CD4-positive, alpha-beta T cell (primary cell): ENCODE measurements at regions not wholly inside any gene's neighbourhood (a gene's known extent, or its start where the extent isn't known, plus 50 kb on each side); places are given as distances from the start of the nearest gene placed in this dataset.

Experiments
- ATAC-seq: fragments of 200-7000 bp; cut with Tn5 transposase; one replicate; pipeline ENCODE4 v1.10.0; 2022; ENCODE audit warnings: mild to moderate bottlenecking; ENCODE audit not compliant: poor library complexity
- CTCF ChIA-PET: fragments of 350-600 bp; sonication (Branson Sonifier 250); formaldehyde crosslinking; loops from one replicate; lab custom pipeline; 2021; ENCODE audit warnings: antibody characterized with exemption, inconsistent platforms; lab: Charles Lee
- POLR2A ChIA-PET: fragments of 350-600 bp; sonication (Branson Sonifier 250); formaldehyde crosslinking; loops from one replicate; lab custom pipeline; 2021; ENCODE audit warnings: antibody characterized with exemption, inconsistent platforms; lab: Charles Lee
- DNase-seq, 14 experiments: peaks; one replicate each; pipeline ENCODE4 v3.0.0-alpha.2; 2013 to 2020; ENCODE audit warnings: mixed read lengths in 2 of 14
- H3K27ac ChIP-seq, 2 donors: one replicate each; pipeline versions ENCODE4 v1.5.1 to v1.7.0; 2013; ENCODE audit warnings: low read length in 2 of 2, low read depth in 1 of 2, mild to moderate bottlenecking in 1 of 2
- H3K27me3 ChIP-seq, 2 experiments: 1 replicate in 1 of 2; 2 replicates in 1 of 2; pipeline versions ENCODE4 v1.6.1 to v1.7.0; 2013; ENCODE audit warnings: low read length in 2 of 2, control low read depth in 1 of 2, mild to moderate bottlenecking in 1 of 2, moderate library complexity in 1 of 2; ENCODE audit not compliant: insufficient read depth in 2 of 2, control insufficient read depth in 1 of 2
- H3K36me3 ChIP-seq: one replicate; pipeline ENCODE4 v1.6.1; 2013; ENCODE audit warnings: low read length, control low read depth; ENCODE audit not compliant: insufficient read depth
- H3K4me1 ChIP-seq: one replicate; pipeline ENCODE4 v1.6.1; 2013; ENCODE audit warnings: low read length, control low read depth; ENCODE audit not compliant: insufficient read depth
- H3K4me3 ChIP-seq: one replicate; pipeline ENCODE4 v1.5.1; 2013; ENCODE audit warnings: mild to moderate bottlenecking, low read length, moderate library complexity
- H3K9me3 ChIP-seq, 2 experiments: 1 replicate in 1 of 2; 2 replicates in 1 of 2; pipeline versions ENCODE4 v1.6.1 to v1.7.0; 2013; ENCODE audit warnings: low read length in 2 of 2, mild to moderate bottlenecking in 2 of 2, control low read depth in 1 of 2, moderate library complexity in 1 of 2; ENCODE audit not compliant: control insufficient read depth in 1 of 2, insufficient read depth in 1 of 2
- H3K27ac Mint-ChIP-seq: one replicate; pipeline ENCODE4 v1.8.0; 2020; ENCODE audit warnings: mixed read lengths
- H3K27me3 Mint-ChIP-seq: one replicate; pipeline ENCODE4 v1.8.0; 2021; ENCODE audit warnings: mixed read lengths
- H3K36me3 Mint-ChIP-seq: one replicate; pipeline ENCODE4 v1.8.0; 2021; ENCODE audit warnings: low read depth, mixed read lengths
- H3K4me1 Mint-ChIP-seq: one replicate; pipeline ENCODE4 v1.8.0; 2021; ENCODE audit warnings: low read depth, mixed read lengths
- H3K4me3 Mint-ChIP-seq: one replicate; pipeline ENCODE4 v1.8.0; 2020; ENCODE audit warnings: mild to moderate bottlenecking, mixed read lengths
- H3K9me3 Mint-ChIP-seq: one replicate; pipeline ENCODE4 v1.8.0; 2020; ENCODE audit warnings: mixed read lengths
- CTCF ChIP-seq: fragments of 200-600 bp; IDR thresholded peaks from one replicate; pipeline ENCODE4 v1.8.0; 2022; ENCODE audit warnings: antibody characterized with exemption, mild to moderate bottlenecking
- intact Hi-C, 2 experiments: fragments of 100-400 bp; cut with DNase I in 1 of 2; cut with micrococcal nuclease in 1 of 2; formaldehyde crosslinking; loops; one replicate each; pipeline versions ENCODE4 v1.15.1 to v1.9.0; 2023 to 2025; cut with DNase I, micrococcal nuclease

DNA sequence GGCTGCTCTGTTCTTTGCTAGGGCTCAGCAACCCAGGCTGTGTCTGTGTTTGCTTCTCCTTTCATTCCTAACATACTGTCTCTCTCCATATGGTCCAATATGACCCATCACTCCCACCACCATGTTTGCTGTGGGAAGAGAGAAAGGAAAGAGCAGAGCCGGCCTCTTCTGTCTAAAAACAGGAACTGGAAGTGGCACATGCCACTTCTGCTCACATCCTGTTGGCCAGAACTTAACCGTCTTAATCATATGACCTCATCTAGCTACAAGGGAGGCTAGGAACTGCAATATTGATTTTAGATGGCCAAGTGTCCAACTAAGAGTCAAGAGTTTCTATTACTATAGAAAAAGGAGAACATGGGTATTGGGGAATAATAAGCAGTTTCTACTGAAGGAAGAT, 212.5 kb upstream of the CHD6 start:
- Mint-ChIP-seq H3K4me1 (no peaks in the 10 kb centered on the region), H3K9me3 (no peaks in the 10 kb centered on the region), H3K36me3 (no peaks in the 10 kb centered on the region), H3K27me3 (peaks cover 44% of the 10 kb centered on the region), H3K27ac (no peak overlapping the region), H3K4me3 (no peak overlapping the region)
- ChIA-PET CTCF (no interaction called here), POLR2A (no interaction called here)
- H3K27ac ChIP-seq = no peak overlapping the region
- intact Hi-C loops = no loop called here
- ATAC-seq = no peak
- no peak overlapping the region for H3K4me3 ChIP-seq
- peaks cover 2 to 8% of the 10 kb centered on the region in 2 experiments for H3K27me3 ChIP-seq
- no peaks in the 10 kb centered on the region for H3K36me3 ChIP-seq
- no peaks in the 10 kb centered on the region for H3K4me1 ChIP-seq
- no peak for TF ChIP-seq CTCF
- no peak for DNase-seq
- H3K9me3 ChIP-seq = peaks cover 0 to 6% of the 10 kb centered on the region in 2 experiments

GRCh38 chr20:41819436-41819835, 201.3 kb upstream of the CHD6 start:
- no peak for ATAC-seq
- intact Hi-C loops = no loop called here

DNA sequence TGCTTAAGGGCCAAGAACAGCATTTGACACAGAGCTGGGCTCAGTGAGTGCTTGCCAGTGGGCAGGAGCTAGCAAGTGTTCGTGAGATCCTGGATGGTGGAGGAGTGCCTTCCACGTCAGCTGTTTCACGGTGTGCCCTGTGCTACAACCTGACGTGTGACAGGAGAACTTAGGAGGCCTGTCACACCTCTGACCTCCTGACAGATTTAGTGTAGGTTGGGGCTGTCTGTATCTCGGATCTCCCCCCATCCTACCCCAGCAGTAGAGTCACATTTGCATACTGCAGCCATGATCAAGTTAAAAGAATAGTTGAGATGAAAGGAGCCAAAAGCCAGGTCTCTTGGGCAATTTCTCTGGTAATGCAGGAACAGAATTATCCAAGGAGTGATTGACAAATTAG, 200.8 kb upstream of the CHD6 start:
- no peak overlapping the region for H3K4me3 Mint-ChIP-seq
- Histone ChIP-seq H3K27ac (no peak overlapping the region), H3K27me3 (no peaks in the 10 kb centered on the region), H3K4me1 (no peaks in the 10 kb centered on the region), H3K36me3 (no peaks in the 10 kb centered on the region), H3K9me3 (no peaks in the 10 kb centered on the region), H3K4me3 (no peak overlapping the region)
- H3K9me3 Mint-ChIP-seq = peaks cover 3% of the 10 kb centered on the region
- CTCF ChIA-PET = no interaction called here
- ATAC-seq = no peak
- no peak for DNase-seq
- no peak for TF ChIP-seq CTCF
- H3K4me1 Mint-ChIP-seq = no peaks in the 10 kb centered on the region
- no peak overlapping the region for H3K27ac Mint-ChIP-seq
- intact Hi-C loops = no loop called here
- peaks cover 25% of the 10 kb centered on the region for H3K27me3 Mint-ChIP-seq
- H3K36me3 Mint-ChIP-seq = no peaks in the 10 kb centered on the region
- POLR2A ChIA-PET = no interaction called here

More at GRCh38 chr20:41819436-41819835, 201.3 kb upstream of the CHD6 start:
- no peaks in the 10 kb centered on the region for H3K4me1 ChIP-seq
- peaks cover 3% of the 10 kb centered on the region for H3K9me3 Mint-ChIP-seq
- DNase-seq = no peak
- H3K36me3 ChIP-seq = no peaks in the 10 kb centered on the region
- POLR2A ChIA-PET = no interaction called here
- no peak overlapping the region for H3K27ac Mint-ChIP-seq
- no peaks in the 10 kb centered on the region for H3K4me1 Mint-ChIP-seq
- no peak overlapping the region for H3K27ac ChIP-seq
- H3K27me3 ChIP-seq = no peaks in the 10 kb centered on the region
- peaks cover 25% of the 10 kb centered on the region for H3K27me3 Mint-ChIP-seq
- no peak for TF ChIP-seq CTCF
- no peak overlapping the region for H3K4me3 Mint-ChIP-seq
- CTCF ChIA-PET = no interaction called here
- H3K4me3 ChIP-seq = no peak overlapping the region
- H3K9me3 ChIP-seq = no peaks in the 10 kb centered on the region
- no peaks in the 10 kb centered on the region for H3K36me3 Mint-ChIP-seq
